ENCODE measurements at regions not wholly inside any gene's neighbourhood (a gene's known extent, or its start where the extent isn't known, plus 50 kb on each side); places are given as distances from the start of the nearest gene placed in this dataset.

GRCh38 chr5:92912283-92912682 lies 668.7 kb downstream of the NR2F1-AS1 start:
- no peak for DNase-seq

DNA sequence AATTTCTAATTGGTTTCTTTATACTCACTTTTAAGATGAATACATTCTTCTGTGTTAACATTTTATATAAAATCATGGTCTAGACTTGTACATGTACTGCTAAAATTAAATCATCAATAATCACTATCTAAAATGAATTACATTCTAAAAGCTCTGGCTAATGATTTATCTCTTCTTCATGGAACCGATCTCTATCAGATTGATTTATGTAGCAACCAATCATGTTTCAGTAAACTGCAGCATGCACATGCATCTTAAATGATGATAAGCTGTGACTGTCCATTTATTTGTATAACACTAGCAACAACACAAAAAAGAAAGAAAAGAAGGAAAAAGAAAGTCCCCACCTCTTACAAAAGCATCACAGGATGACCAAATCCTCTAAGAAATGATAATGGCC lies 669.2 kb downstream of the NR2F1-AS1 start:
- DNase-seq, result no peak

- no peak for DNase-seq
Measured at GRCh38 chr5:92911293-92911692, 669.7 kb downstream of the NR2F1-AS1 start.

- DNase-seq, result peak; percentile 91
Measured at GRCh38 chr5:92909602-92909962, 671.4 kb downstream of the NR2F1-AS1 start.

DNA sequence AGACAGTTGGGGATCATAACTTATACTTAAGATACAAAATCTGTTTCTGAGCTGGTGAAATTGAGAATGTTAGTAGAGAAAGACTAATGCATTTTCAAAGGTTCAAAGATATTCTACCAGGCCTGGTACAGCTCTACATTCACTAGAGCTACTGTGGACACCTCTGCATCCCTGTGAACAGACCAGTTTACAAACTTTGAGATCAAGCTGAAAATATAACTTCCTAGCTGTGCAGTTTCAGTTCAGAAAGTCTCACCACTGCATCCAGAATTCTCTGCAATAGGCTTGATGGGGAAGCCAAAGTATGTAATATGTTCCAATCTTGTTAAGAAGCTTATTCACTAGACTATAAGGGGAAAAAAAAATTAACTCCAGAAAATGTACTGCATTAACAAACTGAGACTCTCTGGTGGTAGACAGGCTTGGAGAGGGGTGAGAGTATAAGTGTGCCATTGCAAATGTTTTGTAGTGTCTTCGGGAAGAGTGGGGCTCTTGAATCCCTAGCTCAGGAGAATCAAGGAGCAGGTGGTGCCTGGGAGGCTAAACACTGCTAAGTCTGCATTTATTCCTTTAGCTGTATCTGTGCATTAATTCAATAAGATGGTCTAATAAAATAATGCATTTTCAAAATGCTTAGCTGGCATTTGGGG lies 671.9 kb downstream of the NR2F1-AS1 start:
- no peak for DNase-seq

- DNase-seq, result no peak
Measured at GRCh38 chr5:92907938-92908606, 672.9 kb downstream of the NR2F1-AS1 start.

DNA sequence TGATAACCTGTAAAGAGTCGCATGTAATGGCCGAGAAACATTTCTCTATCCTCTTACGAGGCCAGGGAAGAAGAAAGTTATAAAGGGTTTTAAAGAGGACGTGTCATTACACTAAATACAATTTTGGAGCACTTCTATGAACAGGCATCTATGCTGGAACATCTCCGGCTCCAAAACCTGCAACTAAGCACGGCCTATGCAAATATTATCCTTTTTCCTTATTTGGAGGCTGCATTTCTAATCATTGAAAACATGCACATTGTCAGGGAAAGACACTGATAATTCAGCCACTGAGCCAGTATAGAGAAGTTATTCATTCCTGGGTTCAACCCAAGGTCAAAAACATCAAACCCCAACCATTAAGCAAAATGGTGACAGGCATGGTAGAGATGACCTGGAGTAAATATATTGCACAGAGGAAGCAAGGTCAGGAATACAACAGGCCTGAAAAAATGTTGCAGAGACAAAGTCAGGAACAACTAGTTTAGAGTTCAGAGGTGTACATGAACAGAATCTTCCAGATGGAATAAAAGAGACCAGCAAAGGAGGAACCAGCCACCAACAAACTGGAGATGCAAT lies 674.1 kb downstream of the NR2F1-AS1 start:
- no peak for DNase-seq

DNA sequence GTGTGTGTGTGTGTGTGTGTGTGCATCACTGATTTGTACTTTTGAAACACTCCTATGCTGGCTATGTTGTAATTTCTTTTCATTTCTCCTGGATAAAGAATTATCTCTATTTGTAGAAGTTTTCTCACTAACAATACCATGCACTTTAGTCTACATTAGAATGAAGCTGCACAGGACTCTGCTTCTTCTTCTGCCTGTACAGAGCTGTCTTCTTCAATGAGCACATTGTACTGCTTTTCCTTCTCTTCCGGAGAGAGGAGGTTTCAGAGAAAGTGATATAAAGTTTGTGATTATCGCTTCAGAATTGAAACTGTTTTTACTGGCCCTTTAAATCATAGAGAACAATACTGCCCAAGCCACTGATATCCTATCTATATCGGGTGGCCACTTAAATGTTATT lies 677.0 kb downstream of the NR2F1-AS1 start:
- DNase-seq, result no peak

DNA sequence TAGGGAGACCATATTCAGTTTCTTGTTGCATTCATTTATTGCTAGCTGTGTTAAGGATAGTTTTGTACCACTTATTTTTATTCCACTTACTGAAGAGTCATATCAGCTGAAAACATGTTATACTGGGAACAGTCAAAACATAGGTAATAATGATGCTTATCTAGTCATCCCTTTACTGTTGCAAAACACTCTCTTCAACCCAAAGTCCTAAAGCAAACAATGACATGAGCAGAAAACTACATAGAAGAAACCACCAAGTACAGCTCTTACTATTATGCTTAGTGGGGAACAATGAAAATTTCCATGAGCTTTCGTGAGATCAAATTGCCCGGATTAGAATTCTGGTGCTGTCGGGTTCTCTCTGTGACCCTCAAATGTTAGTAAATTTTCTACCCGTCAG lies 681.4 kb downstream of the NR2F1-AS1 start:
- DNase-seq, result no peak

DNA sequence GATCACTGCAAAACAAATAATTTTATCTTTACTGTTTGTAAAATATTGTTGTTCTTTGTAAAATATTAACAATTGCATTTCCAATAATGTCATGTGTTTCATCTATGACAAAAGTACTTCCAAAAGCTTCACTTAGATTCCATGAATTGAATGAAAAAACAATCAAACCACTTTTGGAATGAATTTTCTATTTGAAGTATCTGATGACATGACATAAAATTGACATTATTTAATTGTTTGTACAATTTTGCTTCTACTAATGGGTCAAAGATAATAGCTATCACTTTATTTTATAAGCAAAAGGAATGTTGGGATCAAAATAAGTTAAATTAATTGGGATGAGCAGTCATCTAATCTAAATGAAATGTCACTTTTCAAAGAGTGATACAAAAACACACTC lies 684.3 kb downstream of the NR2F1-AS1 start:
- no peak for DNase-seq

DNA sequence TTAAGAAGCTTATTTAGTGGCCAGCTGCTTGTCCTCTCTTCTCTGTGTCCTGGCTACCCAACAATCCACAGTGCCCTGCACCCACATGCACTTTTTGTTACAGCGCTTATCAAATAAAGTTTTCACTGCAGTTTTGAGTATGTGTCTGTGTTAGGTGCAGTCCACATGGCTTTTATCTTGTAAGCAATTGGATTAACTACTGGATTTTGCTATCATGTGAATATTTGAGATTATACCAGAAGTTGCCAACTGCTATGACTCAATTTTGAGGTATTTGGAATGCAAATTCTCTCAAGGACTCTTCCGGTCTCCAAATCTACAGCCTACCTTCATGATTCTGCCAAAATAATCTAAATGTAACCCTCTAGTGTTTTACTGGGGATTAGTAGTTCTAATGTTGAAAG lies 690.2 kb downstream of the NR2F1-AS1 start:
- no peak for DNase-seq

DNA sequence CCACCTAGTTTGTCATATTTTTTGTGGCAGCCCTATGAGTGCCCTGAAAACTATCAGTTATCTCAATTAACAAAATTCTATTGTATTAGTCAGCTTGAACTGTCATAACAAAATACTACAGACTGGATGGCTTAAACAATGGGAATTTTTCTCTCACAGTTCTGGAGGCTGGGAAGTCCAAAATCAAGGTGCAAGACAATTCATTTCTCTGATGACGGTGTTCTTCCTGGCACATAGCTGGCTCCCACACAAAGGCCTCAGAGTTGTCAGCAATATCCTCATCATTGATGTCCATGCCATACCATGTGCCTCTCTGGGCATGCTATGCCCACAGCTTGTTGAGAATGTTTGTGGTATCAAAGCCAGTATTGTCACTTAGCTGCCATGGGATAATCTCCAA lies 691.9 kb downstream of the NR2F1-AS1 start:
- no peak for DNase-seq

GRCh38 chr5:92887254-92887653 lies 693.8 kb downstream of the NR2F1-AS1 start:
- DNase-seq, result no peak

GRCh38 chr5:92886751-92887150 lies 694.3 kb downstream of the NR2F1-AS1 start:
- no peak for DNase-seq

DNA sequence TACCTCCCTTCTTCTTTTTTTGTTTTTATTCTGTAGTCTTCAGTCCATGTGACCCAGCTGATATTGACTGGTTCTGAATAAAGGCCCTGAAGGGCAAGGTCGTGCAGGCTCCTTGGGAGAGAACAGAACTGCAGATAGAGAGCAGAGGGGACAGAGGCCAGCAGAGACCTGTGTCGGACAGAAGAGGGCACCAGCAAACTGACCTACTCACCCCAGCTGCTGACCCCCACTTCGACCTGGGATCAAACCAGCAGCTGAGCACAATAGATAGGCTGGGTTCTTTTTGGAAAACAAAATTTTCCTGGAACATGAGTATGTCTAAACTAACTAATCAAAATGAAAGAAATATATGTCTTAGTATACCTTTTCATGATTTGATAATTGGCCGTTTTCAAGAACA lies 695.1 kb downstream of the NR2F1-AS1 start:
- no peak for DNase-seq

DNA sequence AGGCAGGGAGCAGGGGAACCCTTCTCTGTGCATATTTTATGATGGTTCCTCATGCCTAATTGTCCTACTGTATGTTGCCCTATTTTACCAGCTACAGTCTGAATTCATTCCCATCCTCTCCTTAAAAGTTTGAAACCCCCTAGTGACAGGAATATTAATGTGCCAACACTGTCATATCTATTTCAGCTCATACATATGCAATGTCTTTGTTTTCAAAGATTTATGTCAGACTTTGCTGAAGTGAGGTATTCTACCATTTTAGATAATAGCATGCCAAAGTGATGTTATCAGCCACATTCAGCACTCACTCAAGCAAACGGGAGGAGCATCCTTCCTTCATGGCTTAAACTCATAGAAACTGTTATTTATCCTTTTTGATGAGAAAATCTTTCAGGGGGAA lies 696.5 kb downstream of the NR2F1-AS1 start:
- peak; percentile 36 for DNase-seq

DNA sequence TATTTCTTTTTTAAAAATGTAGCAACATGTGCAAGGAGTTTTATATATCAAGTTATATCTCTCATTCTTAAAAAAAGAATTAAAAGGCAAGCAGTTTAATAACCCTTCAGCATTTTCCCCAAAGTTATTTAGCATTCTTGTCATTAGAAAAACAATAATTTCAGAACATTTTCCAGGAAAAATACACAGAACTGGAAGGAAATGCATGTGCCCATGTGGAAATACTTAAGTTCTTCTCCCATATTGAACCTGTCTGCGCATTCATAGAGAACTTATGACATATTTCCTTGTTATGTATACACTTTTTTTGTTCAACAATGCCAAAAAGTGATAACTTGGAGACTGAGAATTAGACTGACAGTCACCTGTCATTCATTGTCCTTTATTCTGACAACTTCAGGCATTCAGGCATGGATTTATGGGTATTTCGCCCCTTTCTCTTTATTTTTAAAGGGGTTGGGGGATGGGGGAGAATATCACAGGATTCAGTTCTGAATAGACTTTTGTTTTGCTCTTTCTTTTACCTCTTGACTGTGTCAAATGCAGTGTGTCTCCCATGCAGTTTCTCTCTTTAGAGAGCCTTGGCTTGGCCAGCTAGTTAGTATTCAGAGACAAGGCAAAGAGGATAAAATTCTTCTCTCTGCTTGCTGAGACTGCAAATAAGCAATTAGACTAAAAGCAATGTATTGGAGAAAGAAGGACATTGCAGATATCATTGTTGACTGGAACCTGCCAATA lies 701.0 kb downstream of the NR2F1-AS1 start:
- no peak for DNase-seq

DNA sequence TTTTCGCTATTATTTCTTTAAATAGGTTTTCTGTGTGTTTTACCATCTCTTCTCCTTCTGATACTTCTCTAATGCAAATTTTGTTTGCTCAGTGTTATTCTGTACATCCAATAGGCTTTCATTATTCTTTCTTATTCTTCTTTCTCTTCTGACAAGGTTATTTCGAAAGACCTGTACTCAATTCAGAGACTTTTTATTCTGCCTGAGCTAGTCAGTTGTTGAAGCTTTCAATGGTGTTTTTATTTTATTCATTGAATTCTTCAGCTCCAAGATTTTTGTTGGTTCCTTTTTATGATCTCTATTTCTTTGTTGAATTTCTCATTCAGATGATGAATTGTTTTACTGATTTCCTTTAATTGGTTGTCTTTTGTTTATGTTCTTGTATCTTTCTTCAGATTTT lies 706.2 kb downstream of the NR2F1-AS1 start:
- DNase-seq, result no peak

DNA sequence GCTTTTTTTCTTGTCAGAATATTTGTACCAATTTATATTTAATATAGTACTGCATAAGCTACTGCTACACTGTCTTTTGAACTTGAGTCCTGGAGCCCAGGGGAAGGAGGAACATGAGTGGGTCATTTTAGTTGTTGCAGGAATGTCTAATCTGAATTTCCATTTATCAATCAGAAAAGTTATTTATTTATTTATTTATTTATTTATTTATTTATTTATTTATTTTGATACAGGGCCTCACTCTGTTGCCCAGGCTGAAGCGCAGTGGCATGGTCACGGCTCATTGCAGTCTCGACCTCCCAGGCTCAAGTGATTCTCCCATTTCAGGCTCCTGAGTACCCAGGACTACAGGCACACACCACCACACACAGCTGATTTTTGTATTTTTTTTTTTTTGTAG lies 712.6 kb downstream of the NR2F1-AS1 start:
- DNase-seq, result no peak

DNA sequence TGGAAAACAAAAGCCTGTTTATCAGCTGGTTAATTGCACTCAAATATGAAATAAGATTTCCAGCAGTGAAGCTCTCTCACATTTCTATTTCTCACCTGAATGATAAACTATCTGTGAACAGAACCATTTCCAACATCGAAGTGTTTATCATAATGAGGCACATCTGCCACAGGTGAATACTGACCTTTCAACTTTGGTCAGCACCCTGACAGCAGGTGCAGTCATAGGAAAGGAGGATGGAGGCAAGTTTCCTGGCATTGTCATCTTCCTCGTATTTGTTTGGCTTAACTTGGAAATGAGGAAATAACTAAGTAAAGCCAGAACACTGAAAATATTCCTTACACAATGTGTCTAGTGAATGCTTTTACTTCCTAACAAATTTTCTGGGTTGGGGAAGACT lies 716.4 kb downstream of the NR2F1-AS1 start:
- DNase-seq, result no peak

DNA sequence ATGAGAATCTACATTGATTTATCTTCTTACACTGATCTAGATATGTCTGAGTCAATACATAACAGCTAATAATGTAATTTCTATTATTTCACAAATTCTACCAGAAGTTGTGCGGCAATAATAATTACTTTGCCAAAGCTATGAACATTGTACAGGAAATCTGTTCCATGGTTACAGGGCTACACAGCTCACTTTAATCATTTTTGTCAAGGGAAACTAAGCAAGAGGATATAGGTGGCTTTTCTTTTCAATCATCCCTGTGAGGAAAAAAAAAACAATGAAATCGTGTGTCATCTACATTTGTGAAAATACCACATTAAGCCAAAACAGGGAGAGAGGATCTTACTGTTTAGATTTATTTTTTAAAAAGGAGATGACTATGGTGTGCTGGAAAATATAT lies 717.4 kb downstream of the NR2F1-AS1 start:
- DNase-seq, result no peak

GRCh38 chr5:92861531-92862285 lies 719.3 kb downstream of the NR2F1-AS1 start:
- no peak for DNase-seq

DNA sequence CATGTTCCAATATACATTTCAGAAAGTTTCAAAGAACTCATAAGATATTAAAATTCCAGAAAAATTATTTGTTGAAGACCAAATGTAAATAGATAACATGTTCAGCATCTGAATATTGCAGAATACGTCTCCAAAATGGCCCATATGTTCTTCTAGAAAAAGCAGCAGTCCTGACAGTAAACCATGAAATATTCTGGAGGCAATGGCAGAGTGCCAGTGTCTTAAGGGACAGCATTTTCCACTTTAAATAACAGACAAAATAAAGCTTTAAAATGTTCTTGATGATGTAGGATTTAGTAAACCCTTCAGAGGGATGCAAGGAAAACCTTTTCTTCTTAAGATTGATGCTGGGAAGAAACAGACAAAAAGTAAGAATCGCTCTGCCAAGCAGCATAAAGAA lies 721.0 kb downstream of the NR2F1-AS1 start:
- no peak for DNase-seq

Data from eye (tissue), 1 donor.